A549 (cell line): ENCODE measurements at regions not wholly inside any gene's neighbourhood (a gene's known extent, or its start where the extent isn't known, plus 50 kb on each side); places are given as distances from the start of the nearest gene placed in this dataset.
"Not testable (repeated sequence)": the region's sequence is repeated elsewhere in the genome, so short reads cannot be mapped to it uniquely, and the experiment has no call there.

Source experiments
- CTCF ChIP-seq: fragments of >200 bp; sonication (Bioruptor Twin); formaldehyde crosslinking; IDR thresholded peaks from 3 replicates; pipeline ENCODE4 v1.5.1; 2016
- ESRRA ChIP-seq: fragments of 150-350 bp; IDR thresholded peaks from 2 replicates; pipeline ENCODE4 v1.6.1; 2014; ENCODE audit warnings: mild to moderate bottlenecking, low read length, borderline replicate concordance
- HMGXB4 ChIP-seq: fragments of 250-450 bp; sonication (Bioruptor Pico); IDR thresholded peaks from 2 replicates; pipeline ENCODE4 v1.5.0; 2021; ENCODE audit warnings: mild to moderate bottlenecking, moderate library complexity, borderline replicate concordance
- JUNB ChIP-seq: fragments of >200 bp; sonication (Bioruptor Twin); formaldehyde crosslinking; IDR thresholded peaks from 2 replicates; pipeline ENCODE4 v1.6.1; 2016
- NFE2L2 ChIP-seq: fragments of 150-350 bp; conservative IDR thresholded peaks from 2 replicates; pipeline ENCODE4 v1.6.1; 2014; ENCODE audit warnings: low read length
- PBX3 ChIP-seq: IDR thresholded peaks from 2 replicates; pipeline ENCODE4 v1.6.1; 2012
- POLR2A ChIP-seq: IDR thresholded peaks from 2 replicates; pipeline ENCODE4 v1.6.1; 2012; ENCODE audit warnings: mild to moderate bottlenecking, low read length
- POLR2AphosphoS2 ChIP-seq: conservative IDR thresholded peaks from 2 replicates; pipeline ENCODE4 v1.6.1; 2012; ENCODE audit warnings: low read length, improper control_type of control experiment, inconsistent platforms
- REST ChIP-seq: fragments of 200-600 bp; sonication (generic); IDR thresholded peaks from 2 replicates; pipeline ENCODE4 v1.6.1; 2016; ENCODE audit warnings: antibody characterized with exemption, mild to moderate bottlenecking, moderate library complexity

- TF ChIP-seq HMGXB4, POLR2A, CTCF, NFE2L2, ESRRA, REST, JUNB, PBX3, POLR2AphosphoS2: not testable (repeated sequence)
These were observed 818.3 kb downstream of the TTLL7 start for GRCh38 chr1:83180621-83181020.
